Right lung (tissue), 2 donors: ENCODE measurements at regions not wholly inside any gene's neighbourhood (a gene's known extent, or its start where the extent isn't known, plus 50 kb on each side); places are given as distances from the start of the nearest gene placed in this dataset.
"Not testable (repeated sequence)": the region's sequence is repeated elsewhere in the genome, so short reads cannot be mapped to it uniquely, and the experiment has no call there.

Experiments used
- DNase-seq, 2 donors: peaks; one replicate each; pipeline ENCODE4 v3.0.0-alpha.2; 2013

DNA sequence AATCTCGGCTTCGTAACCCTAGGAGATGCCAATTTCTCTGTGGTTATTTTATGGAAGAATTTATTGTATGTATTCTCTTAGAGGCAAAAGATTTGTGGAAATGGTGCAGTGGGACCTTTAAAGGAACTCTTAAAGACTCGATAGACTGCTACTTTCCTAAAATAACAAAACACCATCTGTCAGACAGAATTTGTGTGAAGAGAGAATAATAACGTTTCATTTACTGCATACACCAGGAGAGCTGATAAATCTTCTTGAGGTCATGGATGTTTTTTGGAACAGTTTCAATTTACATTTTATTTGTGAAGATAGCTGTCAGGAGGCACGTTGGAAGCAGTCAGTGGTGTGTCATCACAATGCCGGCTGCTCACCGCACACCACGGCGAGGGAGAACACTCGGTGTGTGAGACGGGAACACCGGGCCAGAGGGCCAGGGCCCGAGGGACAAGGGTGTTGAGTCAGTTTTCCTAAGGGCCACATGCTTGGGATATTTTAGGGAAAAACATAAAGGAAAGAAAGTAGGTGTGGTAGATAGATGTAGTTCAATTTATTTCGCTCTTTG, 1681.0 kb upstream of the DDX18 start:
- no peak for DNase-seq

DNA sequence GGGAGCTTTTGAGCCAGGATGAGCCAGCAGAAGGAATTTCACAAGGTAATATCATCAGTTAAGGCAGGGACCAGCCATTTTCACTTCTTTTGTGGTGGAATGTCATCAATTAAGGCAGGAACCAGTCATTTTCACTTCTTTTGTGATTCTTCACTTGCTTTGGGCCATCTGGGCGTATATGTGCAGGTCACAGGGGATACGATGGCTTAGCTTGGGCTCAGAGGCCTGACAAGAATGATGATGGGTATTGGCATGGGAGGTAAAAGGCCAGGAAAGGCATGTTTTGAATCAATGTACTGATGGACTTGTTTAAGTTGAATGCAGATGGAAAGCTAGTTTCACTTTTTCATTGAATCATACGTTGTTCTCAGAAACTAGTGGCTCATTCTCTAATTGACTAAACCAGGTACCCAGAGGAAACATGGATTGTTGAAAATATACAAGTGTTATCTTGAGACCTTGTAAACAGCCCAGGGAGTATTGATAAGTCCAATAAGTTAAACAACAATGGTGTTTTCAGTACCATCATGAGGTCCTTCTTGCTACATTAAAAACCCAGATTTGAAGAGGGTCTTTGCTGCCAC, 1672.5 kb upstream of the DDX18 start:
- DNase-seq: no peak

GRCh38 chr2:116142644-116143227, 1671.8 kb upstream of the DDX18 start:
- no peak for DNase-seq

- no peak for DNase-seq
These were observed 1669.5 kb upstream of the DDX18 start for GRCh38 chr2:116145031-116145430.

- DNase-seq: no peak
These were observed 1666.1 kb upstream of the DDX18 start for GRCh38 chr2:116148361-116148760.

- DNase-seq: no peak
These were observed 1660.8 kb upstream of the DDX18 start for GRCh38 chr2:116153729-116154128.

DNA sequence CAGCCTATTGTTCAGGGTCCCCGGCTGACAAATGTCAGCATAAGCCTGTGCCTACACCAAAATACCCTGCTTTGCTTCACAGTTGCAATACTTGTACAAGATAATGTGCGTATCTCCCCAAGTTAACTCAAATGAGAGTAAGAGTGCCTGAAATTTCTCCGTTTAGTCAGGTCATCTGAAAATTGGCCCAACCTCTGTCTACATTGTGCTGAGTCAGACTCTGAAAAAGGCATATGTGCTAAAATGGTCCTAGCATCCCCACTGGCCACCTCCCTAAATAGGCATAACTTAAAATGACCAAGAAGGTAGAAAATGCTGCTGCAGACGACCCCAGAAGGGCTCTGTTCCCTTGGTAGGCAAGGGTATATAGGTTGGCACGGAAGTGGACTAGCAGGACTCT, 1653.8 kb upstream of the DDX18 start:
- DNase-seq: no peak

- DNase-seq: no peak
These were observed 1652.1 kb upstream of the DDX18 start for GRCh38 chr2:116162395-116162794.

- DNase-seq: no peak
These were observed 1647.4 kb upstream of the DDX18 start for GRCh38 chr2:116167107-116167506.

DNA sequence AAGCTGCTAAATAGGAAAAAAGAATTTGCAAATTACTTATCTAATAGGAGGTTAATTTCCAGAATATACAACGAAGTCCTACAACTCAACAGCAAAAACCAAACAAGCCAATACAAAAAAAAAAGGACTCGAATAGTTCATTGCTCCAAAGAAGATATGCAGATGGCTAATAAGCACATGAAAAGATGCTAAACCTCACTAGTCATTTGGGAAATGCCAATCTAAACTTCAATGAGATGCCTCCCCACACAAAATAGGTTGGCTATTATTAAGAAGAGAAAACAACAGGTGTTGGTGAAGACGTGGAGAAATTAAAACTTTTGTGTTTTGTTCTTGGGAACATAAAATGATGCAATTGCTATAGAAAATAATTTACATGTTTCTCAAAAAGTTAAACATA, 1634.4 kb upstream of the DDX18 start:
- DNase-seq: no peak

DNA sequence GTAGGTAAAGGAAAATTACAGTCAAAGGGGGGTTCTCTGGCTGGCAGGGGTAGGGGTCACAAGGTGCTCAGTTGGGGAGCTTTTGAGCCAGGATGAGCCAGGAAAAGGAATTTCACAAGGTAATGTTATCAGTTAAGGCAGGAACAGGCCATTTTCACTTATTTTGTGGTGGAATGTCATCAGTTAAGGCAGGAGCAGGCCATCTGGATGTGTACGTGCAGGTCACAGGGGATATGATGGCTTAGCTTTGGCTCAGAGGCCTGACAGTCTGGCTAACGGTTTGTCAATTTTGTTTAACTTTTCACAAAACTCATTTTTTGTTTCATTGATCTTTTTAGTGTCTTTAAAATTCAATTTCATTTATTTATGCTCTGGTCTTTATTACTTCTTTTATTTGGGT, 1623.8 kb upstream of the DDX18 start:
- not testable (repeated sequence) for DNase-seq

GRCh38 chr2:116200086-116200485, 1614.4 kb upstream of the DDX18 start:
- no peak for DNase-seq

DNA sequence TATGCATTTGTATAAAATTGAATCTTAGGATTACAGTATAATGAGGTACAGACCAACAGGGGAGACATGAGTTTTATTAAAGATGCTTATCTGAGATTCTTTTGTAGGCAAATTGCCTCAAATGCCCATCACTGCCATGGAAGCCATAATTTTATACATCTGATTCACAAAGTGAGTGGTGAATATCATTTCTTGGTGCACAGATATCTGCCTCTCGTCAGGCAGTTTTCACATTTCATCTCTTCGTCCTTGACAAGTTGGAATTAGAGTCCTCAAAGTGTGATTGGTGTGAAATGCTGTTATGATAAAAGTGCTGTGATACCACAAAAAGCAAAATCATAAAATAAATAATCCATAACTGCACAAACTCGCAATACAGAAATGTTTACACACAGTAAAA, 1602.8 kb upstream of the DDX18 start:
- DNase-seq: no peak

DNA sequence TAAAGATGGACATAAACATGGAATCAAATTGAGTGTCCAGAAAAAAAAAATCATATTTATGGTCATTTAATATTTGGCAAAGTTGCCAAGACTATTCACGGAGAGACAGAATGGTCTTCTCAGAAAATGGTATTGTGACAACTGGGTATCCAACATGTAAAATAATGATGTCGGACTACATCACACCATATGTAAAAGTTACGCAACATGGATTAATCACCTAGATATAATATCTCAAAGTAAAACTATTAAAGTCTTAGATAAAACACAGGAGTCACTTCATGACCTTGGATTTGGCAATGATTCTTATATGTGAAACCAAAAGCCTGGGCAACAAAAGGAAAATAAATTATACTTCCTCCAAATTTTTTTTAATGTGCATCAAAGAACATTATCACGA, 1591.7 kb upstream of the DDX18 start:
- no peak for DNase-seq

DNA sequence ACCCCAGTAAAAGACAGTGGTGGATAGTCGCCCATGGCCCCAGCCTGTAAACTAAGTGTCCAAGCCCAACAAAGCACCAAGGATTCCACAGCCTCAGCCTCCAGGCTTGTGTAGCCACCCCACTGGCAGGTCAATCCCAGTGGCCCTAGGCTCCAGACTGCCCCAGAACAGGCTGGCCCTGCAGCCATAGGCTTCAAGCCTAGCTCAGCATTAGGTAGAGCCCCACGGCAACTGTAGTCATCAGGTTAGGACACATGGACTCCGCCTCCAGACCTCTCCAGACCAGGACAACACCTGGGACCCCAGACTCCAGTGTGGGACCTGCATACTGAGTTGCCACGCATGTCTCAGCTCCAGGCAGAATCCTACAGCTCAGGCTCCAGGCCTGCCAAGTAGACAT, 1590.6 kb upstream of the DDX18 start:
- DNase-seq: no peak

GRCh38 chr2:116224610-116225009, 1589.9 kb upstream of the DDX18 start:
- no peak for DNase-seq

GRCh38 chr2:116238511-116238910, 1576.0 kb upstream of the DDX18 start:
- peak; percentile 8 to 10 for DNase-seq

- peak in 1 of 2 donors; percentile 5 for DNase-seq
These were observed 1564.1 kb upstream of the DDX18 start for GRCh38 chr2:116250376-116250775.

GRCh38 chr2:116264872-116265271, 1549.6 kb upstream of the DDX18 start:
- DNase-seq: no peak

- DNase-seq: no peak
These were observed 1545.5 kb upstream of the DDX18 start for GRCh38 chr2:116269040-116269439.

DNA sequence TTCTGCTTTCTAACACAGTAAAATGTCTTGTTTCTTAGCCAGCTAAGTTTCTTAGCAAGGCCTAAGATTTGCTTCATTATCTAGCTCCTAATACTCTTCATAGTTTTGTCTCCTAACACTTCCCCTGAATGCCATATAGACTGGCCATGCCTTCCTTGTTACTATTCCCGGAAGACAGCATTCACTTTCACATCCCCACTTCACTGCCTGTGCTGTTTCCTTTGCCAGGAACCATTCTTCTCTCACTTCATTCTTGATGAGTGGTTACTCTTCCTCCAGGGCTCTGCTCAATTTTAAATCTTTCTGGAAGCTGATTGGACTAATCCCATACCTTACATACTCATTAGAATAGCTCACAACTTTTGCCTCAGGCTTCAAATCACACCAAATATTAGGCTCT, 1510.2 kb upstream of the DDX18 start:
- DNase-seq: no peak

- DNase-seq: no peak
These were observed 1497.4 kb upstream of the DDX18 start for GRCh38 chr2:116317111-116317510.

DNA sequence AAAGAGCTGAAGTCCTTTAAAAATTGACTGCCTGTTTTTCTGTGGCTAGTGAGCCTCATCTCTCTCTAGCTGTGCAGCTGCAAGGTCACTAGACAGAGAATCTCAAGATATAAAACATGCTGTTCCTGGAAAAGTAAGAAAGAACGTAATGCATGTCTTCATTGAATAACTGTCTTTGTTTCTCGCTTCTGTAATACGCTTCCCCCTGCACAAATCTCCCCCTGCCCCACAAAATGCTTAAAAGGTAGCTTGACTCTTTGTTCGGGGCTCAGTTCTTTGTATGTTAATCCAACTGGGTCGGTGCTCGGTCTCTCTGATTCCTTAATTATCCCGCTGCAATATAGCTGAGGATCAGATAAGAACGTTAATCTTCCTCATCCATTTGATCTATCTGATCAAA, 1495.9 kb upstream of the DDX18 start:
- DNase-seq: not testable (repeated sequence)

- no peak for DNase-seq
These were observed 1495.5 kb upstream of the DDX18 start for GRCh38 chr2:116319001-116319400.
